ENCODE measurements at regions not wholly inside any gene's neighbourhood (a gene's known extent, or its start where the extent isn't known, plus 50 kb on each side); places are given as distances from the start of the nearest gene placed in this dataset.
"Not testable (repeated sequence)": the region's sequence is repeated elsewhere in the genome, so short reads cannot be mapped to it uniquely, and the experiment has no call there.

DNA sequence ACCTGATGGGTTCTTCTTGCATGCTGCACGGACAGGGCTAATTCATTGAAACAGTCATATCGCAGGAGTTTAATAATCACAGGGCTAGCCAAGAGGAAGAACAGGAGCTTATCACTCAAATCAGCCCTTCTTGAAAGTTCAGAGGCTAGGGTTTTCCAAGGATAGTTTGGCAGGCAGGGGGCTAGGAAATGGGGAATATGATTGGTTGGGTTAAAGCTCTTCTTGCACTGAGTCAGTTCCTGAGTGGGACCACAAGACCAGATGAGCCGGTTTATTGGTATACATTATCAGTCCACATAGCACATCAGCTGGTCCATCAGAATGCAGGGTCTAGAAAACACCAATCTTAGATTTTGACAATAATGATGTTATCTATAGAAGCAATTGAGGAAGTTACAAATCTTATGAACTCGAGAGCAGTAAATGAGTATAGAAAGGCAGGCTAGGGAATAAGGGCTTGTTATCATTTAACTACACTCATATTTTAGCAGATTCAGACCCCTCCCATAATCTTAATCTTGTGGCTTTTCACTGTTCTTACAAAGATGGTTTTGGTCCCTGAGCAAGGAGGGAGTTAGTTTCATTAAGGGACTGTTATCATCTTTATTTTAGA, 58.1 kb upstream of the SLC25A36 start:
- DNase-seq, result no peak

DNA sequence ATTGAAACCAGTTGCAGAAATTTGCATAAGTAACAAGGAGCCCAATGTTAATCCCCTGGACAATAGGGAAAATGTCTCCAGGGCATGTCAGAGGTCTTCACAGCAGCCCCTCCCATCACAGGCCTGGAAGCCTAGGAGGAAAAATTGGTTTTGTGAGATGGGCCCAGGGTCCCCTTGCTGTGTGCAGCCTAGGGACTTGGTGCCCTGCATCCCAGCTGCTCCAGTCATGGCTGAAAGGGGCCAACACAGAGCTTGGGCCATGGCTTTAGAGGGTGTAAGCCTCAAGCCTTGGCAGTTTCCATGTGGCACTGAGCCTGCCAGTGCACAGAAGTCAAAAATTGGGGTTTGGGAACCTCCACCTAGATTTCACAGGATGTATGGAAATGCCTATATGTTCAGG, 55.9 kb upstream of the SLC25A36 start:
- DNase-seq, result not testable (repeated sequence)

Data from NCI-H1417 treated with DMSO at 0.1 percent for 48 hours (cell line).